Right lobe of liver (tissue), 4 donors: ENCODE measurements at regions not wholly inside any gene's neighbourhood (a gene's known extent, or its start where the extent isn't known, plus 50 kb on each side); places are given as distances from the start of the nearest gene placed in this dataset.

ENCODE experiments used
- CTCF ChIP-seq, 4 donors: fragments of 200-600 bp in 3 of 4; fragments of 450-650 bp in 1 of 4; IDR thresholded peaks; one replicate each; pipeline versions ENCODE4 v1.5.1 to v1.8.0; 2016 to 2022; ENCODE audit warnings: antibody characterized with exemption in 4 of 4, mild to moderate bottlenecking in 2 of 4
- POLR2A ChIP-seq: fragments of 450-650 bp; IDR thresholded peaks from one replicate; pipeline ENCODE4 v1.6.1; 2017; ENCODE audit warnings: antibody characterized with exemption, mild to moderate bottlenecking
- donor health status: DM: no; HTN: no; CAD: no.
- donor health status: DM: no; HTN: no; CAD: no.
- donor health status: DM: no; HTN: yes; CAD: no.

GRCh38 chr1:94726981-94727685, 93.0 kb upstream of the SLC44A3 start:
- TF ChIP-seq CTCF (IDR thresholded peaks at IDR 0.05) = no peak
- TF ChIP-seq POLR2A = no peak
